Gastroesophageal sphincter (tissue), 3 donors: ENCODE measurements at regions not wholly inside any gene's neighbourhood (a gene's known extent, or its start where the extent isn't known, plus 50 kb on each side); places are given as distances from the start of the nearest gene placed in this dataset.

Experiments used
- EP300 ChIP-seq: sonication (generic); formaldehyde crosslinking; IDR thresholded peaks from one replicate; pipeline ENCODE4 v1.6.1; 2017; ENCODE audit warnings: antibody characterized with exemption, mild to moderate bottlenecking
- POLR2A ChIP-seq, 2 donors: fragments of 450-650 bp; IDR thresholded peaks; one replicate each; pipeline ENCODE4 v1.6.1; 2017; ENCODE audit warnings: antibody characterized with exemption in 2 of 2, mild to moderate bottlenecking in 2 of 2, moderate library complexity in 1 of 2
- POLR2AphosphoS5 ChIP-seq: sonication (generic); formaldehyde crosslinking; IDR thresholded peaks from one replicate; pipeline ENCODE4 v1.6.1; 2017; ENCODE audit warnings: antibody characterized with exemption
- TF ChIP-seq, protein P1 (sequence below), 4 experiments: fragments of 200-600 bp in 2 of 4; fragments of 450-650 bp in 2 of 4; sonication (generic) in 1 of 4; IDR thresholded peaks; one replicate each; pipeline ENCODE4 v1.5.1; 2017 to 2019; ENCODE audit warnings: antibody characterized with exemption in 4 of 4, mild to moderate bottlenecking in 2 of 4, moderate library complexity in 2 of 4

GRCh38 chr5:61896811-61897210, 409.2 kb upstream of the KIF2A start:
- TF ChIP-seq, protein P1, sequence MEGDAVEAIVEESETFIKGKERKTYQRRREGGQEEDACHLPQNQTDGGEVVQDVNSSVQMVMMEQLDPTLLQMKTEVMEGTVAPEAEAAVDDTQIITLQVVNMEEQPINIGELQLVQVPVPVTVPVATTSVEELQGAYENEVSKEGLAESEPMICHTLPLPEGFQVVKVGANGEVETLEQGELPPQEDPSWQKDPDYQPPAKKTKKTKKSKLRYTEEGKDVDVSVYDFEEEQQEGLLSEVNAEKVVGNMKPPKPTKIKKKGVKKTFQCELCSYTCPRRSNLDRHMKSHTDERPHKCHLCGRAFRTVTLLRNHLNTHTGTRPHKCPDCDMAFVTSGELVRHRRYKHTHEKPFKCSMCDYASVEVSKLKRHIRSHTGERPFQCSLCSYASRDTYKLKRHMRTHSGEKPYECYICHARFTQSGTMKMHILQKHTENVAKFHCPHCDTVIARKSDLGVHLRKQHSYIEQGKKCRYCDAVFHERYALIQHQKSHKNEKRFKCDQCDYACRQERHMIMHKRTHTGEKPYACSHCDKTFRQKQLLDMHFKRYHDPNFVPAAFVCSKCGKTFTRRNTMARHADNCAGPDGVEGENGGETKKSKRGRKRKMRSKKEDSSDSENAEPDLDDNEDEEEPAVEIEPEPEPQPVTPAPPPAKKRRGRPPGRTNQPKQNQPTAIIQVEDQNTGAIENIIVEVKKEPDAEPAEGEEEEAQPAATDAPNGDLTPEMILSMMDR (IDR thresholded peaks at IDR 0.05), result no peak
- no peak for TF ChIP-seq POLR2A (IDR thresholded peaks at IDR 0.05)
- TF ChIP-seq POLR2AphosphoS5, result no peak
- TF ChIP-seq EP300, result no peak
